ENCODE measurements at regions not wholly inside any gene's neighbourhood (a gene's known extent, or its start where the extent isn't known, plus 50 kb on each side); places are given as distances from the start of the nearest gene placed in this dataset.

- H3K4me3 ChIP-seq, result no peak overlapping the region
- H3K27me3 ChIP-seq, result peaks cover 0 to 8% of the 10 kb centered on the region in 2 donors
- no peak for DNase-seq (ENCODE audit: low spot score in 2 of 2)
- 84 to 87% methylated on average over 25 of the region's 25 CpGs for WGBS, 2 donors
- H3K9me3 ChIP-seq, result no peaks in the 10 kb centered on the region
- TF ChIP-seq POLR2A (IDR thresholded peaks at IDR 0.05) (no peak), CTCF (IDR thresholded peaks at IDR 0.05) (no peak), EP300 (IDR thresholded peaks at IDR 0.05) (no peak)
- H3K27ac ChIP-seq, result no peak overlapping the region
- H3K36me3 ChIP-seq, result no peaks in the 10 kb centered on the region
- no peaks in the 10 kb centered on the region for H3K4me1 ChIP-seq
Measured at GRCh38 chr17:79539944-79540705, 70.7 kb downstream of the RBFOX3 start.

- Histone ChIP-seq H3K27me3 (peaks cover 0 to 5% of the 10 kb centered on the region in 2 donors), H3K4me1 (no peaks in the 10 kb centered on the region), H3K4me3 (no peak overlapping the region), H3K27ac (no peak overlapping the region), H3K36me3 (no peaks in the 10 kb centered on the region), H3K9me3 (no peaks in the 10 kb centered on the region)
- TF ChIP-seq CTCF (IDR thresholded peaks at IDR 0.05) (no peak), POLR2A (IDR thresholded peaks at IDR 0.05) (no peak), EP300 (IDR thresholded peaks at IDR 0.05) (no peak)
- WGBS, 2 donors, result 82 to 90% methylated on average over 6 of the region's 6 CpGs
- DNase-seq (ENCODE audit: low spot score in 2 of 2), result no peak
Measured at GRCh38 chr17:79538291-79538690, 72.6 kb downstream of the RBFOX3 start.

GRCh38 chr17:79537686-79538085 is 73.2 kb downstream of the RBFOX3 start:
- Histone ChIP-seq H3K9me3 (no peaks in the 10 kb centered on the region), H3K4me1 (no peaks in the 10 kb centered on the region), H3K27ac (no peak overlapping the region), H3K4me3 (no peak overlapping the region), H3K27me3 (peaks cover 0 to 5% of the 10 kb centered on the region in 2 donors), H3K36me3 (no peaks in the 10 kb centered on the region)
- DNase-seq (ENCODE audit: low spot score in 2 of 2), result no peak
- 80 to 93% methylated on average over 2 to 3 of the region's 4 CpGs for WGBS, 2 donors
- TF ChIP-seq EP300 (IDR thresholded peaks at IDR 0.05) (no peak), POLR2A (IDR thresholded peaks at IDR 0.05) (no peak), CTCF (IDR thresholded peaks at IDR 0.05) (no peak)

GRCh38 chr17:79537061-79537460 is 73.8 kb downstream of the RBFOX3 start:
- no peak for DNase-seq (ENCODE audit: low spot score in 2 of 2)
- Histone ChIP-seq H3K4me1 (no peaks in the 10 kb centered on the region), H3K36me3 (no peaks in the 10 kb centered on the region), H3K27me3 (peaks cover 0 to 10% of the 10 kb centered on the region in 2 donors), H3K27ac (no peak overlapping the region), H3K9me3 (no peaks in the 10 kb centered on the region), H3K4me3 (no peak overlapping the region)
- TF ChIP-seq POLR2A (IDR thresholded peaks at IDR 0.05) (no peak), EP300 (IDR thresholded peaks at IDR 0.05) (no peak), CTCF (IDR thresholded peaks at IDR 0.05) (no peak)
- WGBS, 2 donors, result 89 to 90% methylated on average over 7 of the region's 7 CpGs

GRCh38 chr17:79536212-79536840 is 74.5 kb downstream of the RBFOX3 start:
- 78 to 90% methylated on average over 15 of the region's 15 CpGs for WGBS, 2 donors
- no peak for DNase-seq (ENCODE audit: low spot score in 2 of 2)
- no peak overlapping the region for H3K27ac ChIP-seq
- no peaks in the 10 kb centered on the region for H3K9me3 ChIP-seq
- H3K4me1 ChIP-seq, result no peaks in the 10 kb centered on the region
- H3K36me3 ChIP-seq, result no peaks in the 10 kb centered on the region
- TF ChIP-seq EP300 (IDR thresholded peaks at IDR 0.05) (no peak), CTCF (IDR thresholded peaks at IDR 0.05) (no peak), POLR2A (IDR thresholded peaks at IDR 0.05) (no peak)
- no peak overlapping the region for H3K4me3 ChIP-seq
- peaks cover 0 to 18% of the 10 kb centered on the region in 2 donors for H3K27me3 ChIP-seq

All from tibial nerve (tissue), 4 donors.